Right lobe of liver (tissue), 4 donors: ENCODE measurements at regions not wholly inside any gene's neighbourhood (a gene's known extent, or its start where the extent isn't known, plus 50 kb on each side); places are given as distances from the start of the nearest gene placed in this dataset.

Experiments used
- POLR2A ChIP-seq: fragments of 450-650 bp; IDR thresholded peaks from one replicate; pipeline ENCODE4 v1.6.1; 2017; ENCODE audit warnings: antibody characterized with exemption, mild to moderate bottlenecking
- TF ChIP-seq, protein P1 (sequence below), 4 donors: fragments of 200-600 bp in 3 of 4; fragments of 450-650 bp in 1 of 4; IDR thresholded peaks; one replicate each; pipeline versions ENCODE4 v1.5.1 to v1.8.0; 2016 to 2022; ENCODE audit warnings: antibody characterized with exemption in 4 of 4, mild to moderate bottlenecking in 2 of 4
- donor health status: DM: no; HTN: no; CAD: no.
- donor health status: DM: no; HTN: no; CAD: no.
- donor health status: DM: no; HTN: yes; CAD: no.

DNA sequence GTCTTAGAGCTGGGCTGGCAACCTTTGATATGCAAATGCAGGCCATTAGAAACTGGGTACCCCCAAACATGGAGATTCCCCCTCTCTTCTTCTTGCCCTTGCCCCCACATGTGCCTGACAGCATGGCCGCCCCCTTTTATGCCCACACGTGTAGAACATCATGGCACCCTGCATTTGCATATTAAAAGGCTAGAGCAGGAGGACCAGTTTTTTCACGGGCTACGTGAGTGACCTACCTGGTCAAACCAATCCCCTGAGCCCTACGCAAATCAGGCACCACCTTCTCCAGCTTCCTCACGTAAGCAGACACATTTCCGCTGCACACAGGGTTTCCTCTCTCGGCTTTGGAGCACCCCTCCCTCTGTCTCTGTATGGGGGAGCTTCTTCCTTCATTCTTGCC lies 110.9 kb upstream of the COPS8 start:
- TF ChIP-seq, protein P1, sequence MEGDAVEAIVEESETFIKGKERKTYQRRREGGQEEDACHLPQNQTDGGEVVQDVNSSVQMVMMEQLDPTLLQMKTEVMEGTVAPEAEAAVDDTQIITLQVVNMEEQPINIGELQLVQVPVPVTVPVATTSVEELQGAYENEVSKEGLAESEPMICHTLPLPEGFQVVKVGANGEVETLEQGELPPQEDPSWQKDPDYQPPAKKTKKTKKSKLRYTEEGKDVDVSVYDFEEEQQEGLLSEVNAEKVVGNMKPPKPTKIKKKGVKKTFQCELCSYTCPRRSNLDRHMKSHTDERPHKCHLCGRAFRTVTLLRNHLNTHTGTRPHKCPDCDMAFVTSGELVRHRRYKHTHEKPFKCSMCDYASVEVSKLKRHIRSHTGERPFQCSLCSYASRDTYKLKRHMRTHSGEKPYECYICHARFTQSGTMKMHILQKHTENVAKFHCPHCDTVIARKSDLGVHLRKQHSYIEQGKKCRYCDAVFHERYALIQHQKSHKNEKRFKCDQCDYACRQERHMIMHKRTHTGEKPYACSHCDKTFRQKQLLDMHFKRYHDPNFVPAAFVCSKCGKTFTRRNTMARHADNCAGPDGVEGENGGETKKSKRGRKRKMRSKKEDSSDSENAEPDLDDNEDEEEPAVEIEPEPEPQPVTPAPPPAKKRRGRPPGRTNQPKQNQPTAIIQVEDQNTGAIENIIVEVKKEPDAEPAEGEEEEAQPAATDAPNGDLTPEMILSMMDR (IDR thresholded peaks at IDR 0.05): no peak
- TF ChIP-seq POLR2A: no peak
